Esophagus squamous epithelium (tissue), 4 donors: ENCODE measurements at regions not wholly inside any gene's neighbourhood (a gene's known extent, or its start where the extent isn't known, plus 50 kb on each side); places are given as distances from the start of the nearest gene placed in this dataset.

Experiments
- POLR2A ChIP-seq, 4 donors: fragments of 450-650 bp; IDR thresholded peaks; one replicate each; pipeline ENCODE4 v1.6.1; 2017; ENCODE audit warnings: antibody characterized with exemption in 4 of 4, mild to moderate bottlenecking in 4 of 4, moderate library complexity in 3 of 4
- TF ChIP-seq, protein P1 (sequence below), 6 experiments: fragments of 450-650 bp in 4 of 6; fragments of 200-600 bp in 2 of 6; sonication (generic) in 2 of 6; IDR thresholded peaks; one replicate each; pipeline ENCODE4 v1.5.1; 2016 to 2019; ENCODE audit warnings: antibody characterized with exemption in 6 of 6, mild to moderate bottlenecking in 4 of 6, moderate library complexity in 4 of 6

DNA sequence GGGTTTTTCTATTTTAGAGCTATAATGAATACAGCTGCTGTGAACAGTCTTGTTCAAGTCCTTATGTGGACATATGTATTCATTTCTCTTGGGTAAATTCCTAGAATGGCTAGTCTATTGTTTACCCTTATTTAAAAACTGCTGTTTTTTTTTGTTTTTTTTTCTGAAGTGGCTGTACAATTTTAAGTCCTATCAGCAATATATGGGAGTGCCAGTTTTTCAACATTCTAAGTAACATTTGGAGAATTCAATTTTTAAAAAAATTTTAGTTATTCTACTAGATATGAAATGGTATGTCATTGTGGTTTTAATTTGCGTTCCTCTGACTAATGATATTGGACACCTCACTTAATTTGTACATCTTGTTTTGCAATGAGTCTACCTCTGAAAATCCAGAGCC, 349.7 kb downstream of the SATB2 start:
- TF ChIP-seq, protein P1, sequence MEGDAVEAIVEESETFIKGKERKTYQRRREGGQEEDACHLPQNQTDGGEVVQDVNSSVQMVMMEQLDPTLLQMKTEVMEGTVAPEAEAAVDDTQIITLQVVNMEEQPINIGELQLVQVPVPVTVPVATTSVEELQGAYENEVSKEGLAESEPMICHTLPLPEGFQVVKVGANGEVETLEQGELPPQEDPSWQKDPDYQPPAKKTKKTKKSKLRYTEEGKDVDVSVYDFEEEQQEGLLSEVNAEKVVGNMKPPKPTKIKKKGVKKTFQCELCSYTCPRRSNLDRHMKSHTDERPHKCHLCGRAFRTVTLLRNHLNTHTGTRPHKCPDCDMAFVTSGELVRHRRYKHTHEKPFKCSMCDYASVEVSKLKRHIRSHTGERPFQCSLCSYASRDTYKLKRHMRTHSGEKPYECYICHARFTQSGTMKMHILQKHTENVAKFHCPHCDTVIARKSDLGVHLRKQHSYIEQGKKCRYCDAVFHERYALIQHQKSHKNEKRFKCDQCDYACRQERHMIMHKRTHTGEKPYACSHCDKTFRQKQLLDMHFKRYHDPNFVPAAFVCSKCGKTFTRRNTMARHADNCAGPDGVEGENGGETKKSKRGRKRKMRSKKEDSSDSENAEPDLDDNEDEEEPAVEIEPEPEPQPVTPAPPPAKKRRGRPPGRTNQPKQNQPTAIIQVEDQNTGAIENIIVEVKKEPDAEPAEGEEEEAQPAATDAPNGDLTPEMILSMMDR (IDR thresholded peaks at IDR 0.05): no peak
- TF ChIP-seq POLR2A (IDR thresholded peaks at IDR 0.05): no peak
